ENCODE measurements at regions not wholly inside any gene's neighbourhood (a gene's known extent, or its start where the extent isn't known, plus 50 kb on each side); places are given as distances from the start of the nearest gene placed in this dataset.

DNA sequence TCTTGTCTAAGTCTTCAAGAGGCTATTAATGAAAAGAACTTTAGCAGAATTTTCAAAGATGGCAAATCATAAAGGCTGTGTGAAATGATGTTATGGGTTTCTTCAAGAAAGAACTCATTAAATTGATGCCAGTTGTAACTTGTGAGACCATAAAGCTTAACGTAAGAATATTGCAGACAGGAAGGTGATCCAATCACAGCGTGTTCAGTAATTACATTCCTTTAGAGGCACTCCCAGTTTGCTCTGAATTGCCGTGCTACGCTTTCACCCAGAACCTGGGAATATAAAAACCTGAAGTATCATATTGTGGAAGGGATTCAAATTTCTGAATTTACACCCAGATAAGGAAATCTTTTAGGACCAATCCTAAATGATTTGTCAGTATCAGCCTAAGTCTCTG is 64.1 kb upstream of the ITGB1 start:
- H2BK120ac ChIP-seq (ENCODE audit: low read depth, low read length) = no peak overlapping the region
- no peak overlapping the region for H3K14ac ChIP-seq (replicated peaks; ENCODE audit: low read depth, low read length)
- no peak overlapping the region for H4K8ac ChIP-seq (ENCODE audit: low read depth in 2 of 2, low read length in 2 of 2)
- POLR2A ChIA-PET (ENCODE audit: unreplicated experiment) = no interaction called here
- H3K4ac ChIP-seq (ENCODE audit: low read depth, low read length) = no peak overlapping the region
- no peaks in the 10 kb centered on the region for H3K36me3 ChIP-seq (ENCODE audit: control insufficient read depth, insufficient read depth, low read length)
- no peaks in the 10 kb centered on the region; the same call in 1 of the 2 replicates for H3K27me3 ChIP-seq (ENCODE audit: control insufficient read depth, insufficient read depth, low read length)
- H3K23ac ChIP-seq (ENCODE audit: low read depth, low read length) = no peak overlapping the region
- no TSS peak for BruUV-seq (replicated peaks)
- H3K56ac ChIP-seq (ENCODE audit: extremely low read depth, insufficient read depth, low read length) = no peak overlapping the region
- H2BK5ac ChIP-seq (ENCODE audit: low read depth, low read length, poor library complexity, severe bottlenecking) = no peak overlapping the region
- no peak overlapping the region for H2AK5ac ChIP-seq (ENCODE audit: low read depth, low read length)
- no peaks in the 10 kb centered on the region for H3K9me3 ChIP-seq (ENCODE audit: control insufficient read depth, insufficient read depth, low read length)
- H3K9me1 ChIP-seq (ENCODE audit: insufficient read depth, low read length) = no peaks in the 10 kb centered on the region
- 83% methylated on average over 1 of the region's 4 CpGs; no CpG with 5 or more reads in 1 of the 2 experiments for WGBS, 2 experiments (ENCODE audit: extremely low coverage in 2 of 2, insufficient read length in 1 of 2)
- dilution Hi-C loops (cut with HindIII; ENCODE audit: low sequenced_read_pairs, unreplicated experiment) (no loop called here), in situ Hi-C loops (cut with MboI; ENCODE audit: low sequenced_read_pairs) (no loop called here), intact Hi-C loops (cut with micrococcal nuclease) (no loop called here)
- H2AK9ac ChIP-seq (replicated peaks; ENCODE audit: low read depth, low read length, poor library complexity) = no peak overlapping the region
- TF ChIP-seq SMC3 (IDR thresholded peaks at IDR 0.05; ENCODE audit: low read depth, low read length) (no peak), POLR2A (IDR thresholded peaks at IDR 0.05; ENCODE audit: low read depth, low read length) (no peak), USF2 (IDR thresholded peaks at IDR 0.05; ENCODE audit: low read depth, low read length) (no peak), MAFK (IDR thresholded peaks at IDR 0.05; ENCODE audit: low read depth, low read length) (no peak), RFX5 (IDR thresholded peaks at IDR 0.05; ENCODE audit: low read depth, low read length) (no peak), NFE2L2 (IDR thresholded peaks at IDR 0.05; ENCODE audit: low read depth, low read length) (no peak), MAZ (IDR thresholded peaks at IDR 0.05; ENCODE audit: borderline replicate concordance, low read depth, low read length) (no peak), MXI1 (IDR thresholded peaks at IDR 0.05; ENCODE audit: borderline replicate concordance, low read depth, low read length) (no peak), CEBPB (IDR thresholded peaks at IDR 0.05; ENCODE audit: low read depth, low read length) (no peak), RAD21 (IDR thresholded peaks at IDR 0.05; ENCODE audit: low read length) (no peak), RCOR1 (IDR thresholded peaks at IDR 0.05; ENCODE audit: insufficient replicate concordance, low read length) (no peak), BHLHE40 (IDR thresholded peaks at IDR 0.05; ENCODE audit: low read depth, low read length) (no peak), CTCF (conservative IDR thresholded peaks at IDR 0.05; ENCODE audit: low read depth, low read length) (no peak), FOS (IDR thresholded peaks at IDR 0.05; ENCODE audit: low read depth, low read length) (no peak), CHD1 (IDR thresholded peaks at IDR 0.05; ENCODE audit: low read depth, low read length) (no peak)
- TF ChIP-seq, protein P1, sequence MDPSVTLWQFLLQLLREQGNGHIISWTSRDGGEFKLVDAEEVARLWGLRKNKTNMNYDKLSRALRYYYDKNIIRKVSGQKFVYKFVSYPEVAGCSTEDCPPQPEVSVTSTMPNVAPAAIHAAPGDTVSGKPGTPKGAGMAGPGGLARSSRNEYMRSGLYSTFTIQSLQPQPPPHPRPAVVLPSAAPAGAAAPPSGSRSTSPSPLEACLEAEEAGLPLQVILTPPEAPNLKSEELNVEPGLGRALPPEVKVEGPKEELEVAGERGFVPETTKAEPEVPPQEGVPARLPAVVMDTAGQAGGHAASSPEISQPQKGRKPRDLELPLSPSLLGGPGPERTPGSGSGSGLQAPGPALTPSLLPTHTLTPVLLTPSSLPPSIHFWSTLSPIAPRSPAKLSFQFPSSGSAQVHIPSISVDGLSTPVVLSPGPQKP (IDR thresholded peaks at IDR 0.05; ENCODE audit: borderline replicate concordance, low read depth, low read length) = no peak
- no peaks in the 10 kb centered on the region for H3K4me1 ChIP-seq (ENCODE audit: control insufficient read depth, insufficient read depth, low read length)
- no peak for DNase-seq
- no peak overlapping the region for H3K4me2 ChIP-seq (ENCODE audit: low read depth, low read length)
- CTCF ChIA-PET = interaction anchor here (0.6 to 1.0 kb wide), 2 partner anchors 13 to 26 kb away, joined by 4 to 6 read pairs; no protein-coding TSS in a partner anchor
- no peak overlapping the region for H4K91ac ChIP-seq (ENCODE audit: insufficient read depth, low read depth, low read length)
- H2BK15ac ChIP-seq (ENCODE audit: low read depth, low read length) = no peak overlapping the region
- no peaks in the 10 kb centered on the region for H4K20me1 ChIP-seq (ENCODE audit: insufficient read depth, low read length)
- H3K18ac ChIP-seq (ENCODE audit: low read depth, low read length) = no peak overlapping the region
- no peak overlapping the region for H3K9ac ChIP-seq (ENCODE audit: low read depth, low read length)
- H2BK20ac ChIP-seq (ENCODE audit: low read depth, low read length) = no peak overlapping the region
- no peak overlapping the region for H3K4me3 ChIP-seq (ENCODE audit: insufficient read depth, low read depth, low read length)
- no peaks in the 10 kb centered on the region for H3K79me1 ChIP-seq (ENCODE audit: low read depth in 1 of 2, low read length in 2 of 2)
- H2AFZ ChIP-seq (replicated peaks; ENCODE audit: low read length, poor library complexity) = no peak overlapping the region
- ATAC-seq (ENCODE audit: low read depth) = no peak
- no peak overlapping the region for H4K5ac ChIP-seq (ENCODE audit: low read depth, low read length)
- no peak overlapping the region for H3K27ac ChIP-seq (ENCODE audit: insufficient read depth, low read length)
